ENCODE measurements at regions not wholly inside any gene's neighbourhood (a gene's known extent, or its start where the extent isn't known, plus 50 kb on each side); places are given as distances from the start of the nearest gene placed in this dataset.

DNA sequence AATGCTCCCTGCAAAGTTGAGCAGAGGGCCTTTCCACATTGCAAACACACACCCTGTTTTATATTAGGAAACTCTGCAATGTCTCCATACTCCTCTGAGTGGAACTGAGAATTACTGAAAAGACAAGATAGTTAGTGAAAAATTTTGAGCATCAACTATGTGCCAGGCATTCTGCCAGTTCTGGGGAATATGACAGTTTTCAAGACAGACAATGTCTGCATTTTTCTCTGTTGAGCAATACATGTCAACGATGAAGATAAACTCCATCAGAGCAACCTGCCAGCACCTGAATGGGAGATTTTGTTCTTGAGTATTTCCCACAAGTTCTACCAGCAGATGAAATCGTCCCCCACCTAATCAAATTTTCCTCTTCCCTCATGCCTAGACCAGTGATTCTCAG, 203.4 kb upstream of the BMPER start:
- no peak for DNase-seq

DNA sequence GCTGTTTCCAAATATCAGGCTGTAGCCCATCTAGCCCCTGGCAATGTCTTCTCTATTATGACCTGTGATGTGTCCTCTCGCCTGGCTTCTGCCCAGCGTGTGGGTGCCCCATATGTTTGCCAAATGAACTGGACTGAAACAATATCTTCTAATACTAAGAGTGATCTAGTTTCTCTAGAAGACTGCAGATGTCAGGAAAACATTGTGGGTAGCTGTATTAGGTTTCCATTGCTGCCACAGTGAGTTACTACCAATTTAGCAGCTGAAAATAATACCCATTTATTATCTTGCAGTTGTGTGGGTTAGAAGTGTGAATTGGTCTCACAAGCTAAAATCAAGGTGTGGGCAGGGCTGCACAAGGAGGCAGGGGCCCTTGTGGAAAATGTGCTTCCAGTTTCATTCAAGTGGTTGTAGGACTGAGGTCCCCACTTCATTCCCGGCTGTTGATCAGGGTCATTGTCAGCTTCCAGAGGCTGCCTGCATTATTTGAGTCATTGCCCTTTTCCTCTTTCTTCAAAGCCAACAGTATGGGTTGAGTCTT, 202.8 kb upstream of the BMPER start:
- DNase-seq: no peak

DNA sequence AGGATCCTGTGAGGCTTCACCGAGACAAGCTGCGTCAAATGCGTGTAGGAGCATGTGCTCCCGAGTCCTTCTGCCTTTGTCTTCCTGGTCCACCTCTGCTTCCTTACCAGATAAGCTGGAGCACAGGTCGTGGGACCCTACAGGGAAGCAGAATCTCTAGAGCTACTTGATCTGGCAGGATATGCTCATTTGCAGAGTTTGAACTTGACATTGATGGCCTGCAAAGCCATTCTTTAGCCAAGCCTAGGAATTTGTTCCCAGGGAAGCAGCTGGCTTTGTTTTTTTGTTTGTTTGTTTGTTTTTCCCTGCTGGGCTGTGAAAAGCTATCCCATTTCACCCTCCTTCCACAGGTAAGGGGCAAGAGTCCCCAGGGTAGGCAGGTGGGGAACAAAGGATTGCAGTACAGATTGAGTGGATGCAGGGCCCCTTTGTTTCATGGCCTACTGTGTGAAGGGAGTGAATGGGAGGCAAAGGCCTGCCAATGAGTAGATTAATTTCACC, 200.0 kb upstream of the BMPER start:
- DNase-seq: no peak

DNA sequence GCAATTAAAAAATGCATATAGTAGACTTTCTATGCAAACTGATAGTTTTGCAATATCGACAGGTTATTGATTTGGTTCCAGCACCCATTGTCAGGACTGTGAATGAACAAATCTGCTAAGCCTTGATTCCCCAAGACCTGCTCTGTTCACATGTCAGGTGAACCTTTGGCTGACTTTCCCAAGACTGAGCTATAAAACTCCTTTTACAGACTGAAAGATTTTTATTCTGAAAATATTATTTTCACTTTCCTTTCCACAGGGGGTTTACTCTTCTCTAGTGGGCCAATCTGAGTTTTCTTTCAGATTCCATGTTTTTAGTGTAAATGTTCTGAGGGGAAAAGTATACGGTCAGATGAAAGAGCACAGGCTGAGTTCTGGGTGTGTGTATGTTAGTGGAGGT, 199.2 kb upstream of the BMPER start:
- no peak for DNase-seq

DNA sequence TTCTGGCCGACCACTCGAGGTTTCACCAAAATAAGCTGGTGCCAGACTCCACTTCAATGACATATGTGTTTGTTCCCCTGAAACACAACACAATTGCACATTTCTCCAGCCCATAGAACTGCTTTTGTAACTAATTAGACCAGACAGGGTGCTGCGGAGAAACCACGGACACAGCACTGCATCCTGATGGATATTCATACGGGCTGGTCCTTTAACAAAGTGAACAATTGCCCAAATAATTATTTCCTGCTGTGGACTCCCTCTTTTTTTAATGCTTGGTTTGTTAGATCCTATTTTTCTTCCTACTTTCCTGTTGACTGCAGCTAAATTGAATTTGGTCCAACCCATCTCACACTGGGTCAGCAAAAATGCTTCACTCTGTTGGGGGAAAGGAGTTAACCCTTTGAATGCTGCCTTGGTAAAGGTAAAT, 198.6 kb upstream of the BMPER start:
- DNase-seq: no peak

DNA sequence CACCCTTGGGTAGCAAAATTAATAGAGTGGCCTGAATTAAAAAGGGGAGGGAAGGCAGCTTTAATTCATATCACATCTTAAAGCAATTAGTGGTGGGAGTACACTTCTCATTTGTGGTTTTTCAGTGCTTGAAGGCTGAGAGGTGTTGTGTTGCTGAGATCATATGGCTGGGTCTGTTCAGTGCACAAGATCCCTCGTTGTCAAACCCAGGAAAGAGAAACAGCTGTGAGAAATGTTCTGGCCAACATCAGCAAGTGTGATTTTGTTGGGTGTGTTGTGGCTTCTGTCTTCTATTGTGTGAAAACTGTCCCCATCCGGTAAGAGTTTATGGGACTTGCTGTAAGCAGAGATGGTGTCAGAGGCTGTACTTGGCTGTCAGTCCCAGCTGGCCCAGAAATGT, 197.9 kb upstream of the BMPER start:
- DNase-seq: no peak

DNA sequence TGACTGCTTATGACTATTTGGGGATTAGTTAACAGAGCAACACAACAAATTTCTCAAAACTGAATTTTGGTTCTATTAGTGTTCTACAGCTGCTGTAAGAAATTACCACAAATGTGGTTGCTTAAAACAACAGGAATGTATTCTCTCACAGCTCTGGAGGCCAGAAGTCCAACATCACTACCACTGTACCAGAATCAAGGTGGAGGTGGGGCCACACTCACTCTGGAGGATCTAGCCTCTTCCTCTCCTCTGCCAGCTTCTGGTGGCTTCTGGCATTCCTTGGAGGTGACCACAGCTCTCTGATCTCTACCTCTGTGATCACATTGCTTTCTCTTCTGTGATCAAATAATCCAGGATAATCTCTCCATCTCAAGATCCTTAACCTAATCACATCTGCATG, 194.7 kb upstream of the BMPER start:
- DNase-seq: no peak

DNA sequence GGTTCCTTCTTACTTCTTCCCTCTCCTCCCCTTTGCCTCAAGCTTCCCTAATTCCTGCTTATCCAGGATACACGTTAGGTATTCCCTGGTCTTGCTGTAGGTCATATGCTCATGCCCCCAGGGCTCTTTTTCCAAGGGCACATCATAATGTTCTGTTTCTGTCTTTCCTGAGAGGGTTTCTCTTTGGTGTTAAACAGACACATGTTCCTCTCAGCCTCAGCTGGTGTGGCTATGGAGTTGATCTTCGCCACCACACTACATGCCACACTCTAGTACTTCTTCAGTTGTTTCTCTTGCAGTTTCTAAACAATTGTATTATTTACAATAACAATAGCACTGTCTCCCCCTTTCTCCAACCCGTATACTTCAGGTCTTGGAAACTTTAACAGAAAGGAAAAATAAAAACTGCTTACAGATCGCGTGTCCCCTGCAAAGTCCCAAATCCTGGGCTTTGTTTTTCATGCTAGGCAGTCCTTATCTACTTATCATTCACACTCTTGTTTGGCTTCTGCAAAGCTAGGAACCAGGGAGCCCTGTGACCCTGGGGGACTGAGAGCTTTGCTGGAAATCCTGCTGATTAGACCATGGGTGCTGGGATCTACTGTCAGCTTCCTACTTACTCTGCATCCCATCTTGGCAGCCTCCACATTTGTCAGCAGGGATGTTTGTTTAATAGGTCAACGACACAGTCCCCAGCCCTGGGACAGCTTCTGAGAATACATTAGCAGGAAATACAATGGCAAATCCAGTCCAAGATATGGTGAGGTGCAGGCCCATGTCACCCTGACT, 193.9 kb upstream of the BMPER start:
- DNase-seq: no peak

DNA sequence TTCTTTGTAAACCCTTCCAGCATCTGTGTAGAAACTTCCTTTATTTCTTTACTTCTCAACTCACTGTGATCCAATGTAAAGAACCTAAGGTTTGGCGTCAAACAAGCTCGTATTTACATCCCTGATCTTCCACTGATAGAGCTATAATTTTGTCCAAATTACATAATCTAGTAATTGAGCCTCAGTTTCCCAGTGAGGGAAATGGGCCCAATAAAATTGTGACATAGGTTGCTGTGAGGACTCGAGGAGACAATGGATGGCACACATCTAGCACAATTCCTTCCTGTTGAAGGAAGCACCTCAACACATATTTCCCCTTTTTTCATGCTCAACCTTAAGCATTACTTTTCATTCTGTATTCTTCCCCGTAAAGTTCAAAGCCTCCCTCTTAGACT, 193.3 kb upstream of the BMPER start:
- no peak for DNase-seq

DNA sequence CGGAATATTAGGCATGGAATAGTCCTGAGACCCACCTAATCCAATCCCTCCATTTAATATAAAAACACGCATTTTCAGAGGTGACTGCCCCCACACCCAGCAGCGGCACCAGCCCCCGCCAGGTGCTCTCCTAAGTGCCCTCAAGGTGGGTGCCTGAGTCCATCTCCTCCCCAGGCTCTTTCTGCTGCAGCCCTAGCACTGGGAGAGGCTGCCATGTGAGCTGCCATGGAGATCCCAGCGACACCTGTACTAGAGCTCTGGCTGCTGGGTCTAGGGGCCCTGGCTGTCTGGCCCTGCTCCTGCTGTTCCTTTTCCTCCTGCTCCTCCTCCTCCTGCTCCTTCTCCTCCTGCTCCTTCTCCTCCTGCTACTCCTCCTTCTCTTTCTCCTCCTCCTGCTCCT, 191.1 kb upstream of the BMPER start:
- no peak for DNase-seq

DNA sequence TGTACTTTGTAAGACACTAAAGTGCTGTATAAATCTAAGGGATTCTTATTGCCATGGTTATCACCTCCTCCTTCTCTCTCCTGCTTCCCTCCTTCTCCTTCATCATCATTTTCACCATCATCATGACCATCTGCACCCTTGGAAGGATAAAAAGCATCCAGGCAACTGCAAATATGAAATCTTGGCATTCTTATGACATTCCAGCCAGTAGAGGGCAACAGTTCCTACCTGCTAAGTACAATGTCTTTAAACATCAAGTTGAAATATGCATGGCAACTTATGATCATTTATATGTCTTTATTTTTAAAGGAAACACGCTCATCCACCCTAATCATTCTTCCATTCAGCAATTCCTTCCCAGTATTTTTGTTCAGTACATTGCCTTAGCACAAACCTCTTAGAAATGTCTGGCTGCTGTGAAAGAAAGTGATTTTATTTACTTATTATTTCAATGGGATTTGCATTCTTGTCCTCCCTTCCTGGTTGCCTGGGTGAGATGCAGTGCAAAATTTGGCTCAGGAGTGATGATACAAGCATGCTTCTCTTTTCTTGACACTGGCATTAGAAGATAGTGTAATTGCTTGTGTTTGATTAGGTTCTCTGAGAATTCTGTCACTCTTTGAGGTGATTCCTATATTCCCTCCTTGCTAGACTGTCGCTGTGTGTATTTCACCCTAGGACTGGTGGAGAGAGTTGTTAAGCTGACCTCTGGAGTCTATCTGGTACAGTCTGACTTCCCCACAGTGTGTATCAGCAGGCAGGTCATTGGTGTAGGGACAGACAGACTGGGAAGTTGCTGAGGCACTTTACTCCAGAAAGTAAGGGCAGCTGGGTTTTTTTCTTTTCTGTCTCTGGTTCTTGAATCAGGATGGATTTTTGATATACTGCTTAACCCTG, 188.5 kb upstream of the BMPER start:
- no peak for DNase-seq

DNA sequence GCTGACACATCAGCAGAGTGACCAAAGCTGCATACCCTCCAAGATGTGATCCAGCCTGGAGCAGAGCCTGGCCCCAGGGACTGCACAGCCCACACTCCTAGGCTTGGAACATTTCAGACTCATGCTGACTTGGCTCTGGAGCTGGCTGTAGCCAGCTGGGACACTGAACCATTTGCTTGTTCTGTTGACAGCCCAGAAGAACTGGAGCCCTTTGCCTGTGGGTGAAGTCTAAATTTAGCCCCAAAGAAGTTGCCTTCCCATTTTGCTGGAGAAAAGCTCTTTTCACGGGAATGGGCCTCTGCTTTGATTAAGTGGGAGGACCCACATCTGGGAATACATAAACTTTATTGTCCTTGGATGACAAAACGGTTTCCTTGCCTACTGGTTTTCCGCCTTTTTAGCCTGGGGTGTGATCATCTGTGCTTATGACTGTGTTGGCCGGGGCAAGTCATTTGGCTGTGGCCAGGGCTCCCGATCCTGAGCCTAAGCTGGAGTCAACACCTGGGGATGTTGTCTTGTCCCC, 186.2 kb upstream of the BMPER start:
- no peak for DNase-seq

DNA sequence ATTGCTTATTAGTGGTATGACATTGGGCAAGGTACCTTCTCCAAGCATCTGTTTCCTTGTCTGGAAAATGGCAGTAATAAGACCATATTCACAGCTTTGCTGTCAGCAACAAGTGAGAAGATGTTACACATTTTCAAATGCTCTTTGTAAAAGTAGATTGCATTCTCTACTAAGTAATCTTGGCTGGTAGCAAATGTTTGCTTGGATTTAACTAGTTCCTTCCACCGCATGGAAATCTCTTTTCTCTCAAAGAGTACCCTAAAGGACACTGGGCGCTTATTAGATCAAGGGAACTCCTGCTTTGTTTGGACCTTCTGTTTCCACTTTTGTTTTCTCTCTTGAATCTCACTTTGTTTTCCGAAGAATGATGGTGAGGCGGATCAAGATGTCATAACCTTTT, 185.2 kb upstream of the BMPER start:
- DNase-seq: no peak

DNA sequence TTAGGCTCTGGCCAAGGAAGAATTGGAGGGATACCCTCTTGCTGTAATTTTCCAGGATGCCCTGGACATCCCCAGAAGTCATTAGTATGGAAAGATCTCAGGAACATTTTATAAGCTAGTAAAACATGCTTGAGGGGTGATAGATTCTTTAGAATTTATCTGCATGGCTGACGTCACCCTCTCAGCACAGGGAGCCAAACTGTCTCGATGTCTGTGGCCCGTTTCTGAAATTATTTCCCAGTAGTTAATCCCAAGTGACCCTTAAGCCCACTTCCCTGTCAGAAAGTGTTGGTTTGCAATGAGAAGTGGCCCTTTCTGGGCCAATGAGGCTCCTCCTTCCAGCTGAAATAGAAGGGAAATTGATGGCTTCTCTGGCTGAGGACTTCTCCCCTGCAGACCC, 184.5 kb upstream of the BMPER start:
- no peak for DNase-seq

DNA sequence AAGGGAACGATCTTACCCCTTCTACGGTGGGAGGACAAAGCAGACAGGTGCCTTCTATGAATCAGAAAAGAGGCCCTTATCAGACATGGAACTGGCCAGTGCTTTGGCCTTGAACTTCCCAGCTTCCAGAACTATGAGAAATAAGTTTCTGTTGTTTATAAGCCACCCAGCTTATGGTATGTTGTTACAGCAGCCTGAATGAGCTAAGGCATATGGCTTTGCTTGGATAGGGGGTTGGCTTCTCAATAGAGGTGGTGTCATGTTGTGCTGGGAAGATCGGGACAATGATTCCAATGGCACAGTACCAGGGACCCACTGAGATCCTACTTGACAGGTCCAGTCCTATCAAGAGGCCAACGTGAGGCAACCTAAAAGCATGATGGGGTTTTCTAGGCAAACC, 183.4 kb upstream of the BMPER start:
- DNase-seq: no peak

DNA sequence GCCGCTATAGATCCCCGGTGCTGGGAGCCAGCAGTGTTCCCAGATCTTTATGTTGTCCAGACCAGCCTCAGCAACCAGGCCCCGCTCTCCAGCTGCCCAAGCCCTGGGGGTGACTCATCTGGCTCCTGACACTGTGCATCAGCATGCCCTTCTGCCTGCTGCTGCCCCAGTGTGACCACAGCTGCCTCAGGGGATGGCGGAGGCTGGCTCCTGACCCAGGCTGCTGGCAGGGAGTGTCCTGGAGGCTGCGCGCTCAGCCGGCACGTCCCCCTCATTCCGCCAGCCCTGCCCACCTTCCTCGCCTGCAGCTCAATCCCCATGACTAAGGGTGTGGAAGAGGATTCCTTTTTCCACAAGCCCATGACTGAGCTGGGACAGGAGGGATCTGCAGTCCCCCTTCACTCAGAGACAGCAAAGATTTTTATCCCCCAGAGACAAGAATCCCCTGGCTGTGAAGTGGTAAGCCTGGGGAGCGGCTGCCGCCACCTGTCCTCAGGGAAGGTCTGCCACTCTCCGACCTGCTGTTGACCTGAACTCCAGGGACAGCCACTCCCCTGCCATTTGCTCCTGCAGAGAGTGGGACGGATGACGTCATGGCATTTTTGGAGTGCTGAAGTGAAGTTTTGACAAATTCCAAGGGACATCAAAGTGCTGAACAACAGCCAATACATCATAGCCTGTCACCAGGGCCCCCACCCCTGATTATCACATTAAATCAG, 182.8 kb upstream of the BMPER start:
- DNase-seq: no peak

DNA sequence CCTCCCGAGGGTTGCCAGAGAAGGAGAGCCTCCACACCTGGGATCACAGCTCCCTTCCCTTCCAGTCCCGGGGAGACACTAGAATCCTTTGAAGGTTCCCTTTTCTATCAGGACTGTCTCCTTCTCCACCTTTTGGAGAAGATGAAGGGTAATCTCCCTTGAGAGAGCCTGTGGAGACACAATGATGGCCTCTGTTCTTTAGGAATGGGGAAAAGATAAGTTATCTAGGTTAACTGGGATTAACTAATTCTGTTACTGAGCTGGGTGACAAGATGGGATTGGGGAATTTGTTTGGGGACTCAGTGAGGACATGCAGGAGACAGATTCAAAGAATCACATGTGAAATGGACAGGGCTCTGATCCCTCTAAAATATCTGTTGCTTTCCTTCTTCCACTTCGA, 181.1 kb upstream of the BMPER start:
- DNase-seq: no peak

DNA sequence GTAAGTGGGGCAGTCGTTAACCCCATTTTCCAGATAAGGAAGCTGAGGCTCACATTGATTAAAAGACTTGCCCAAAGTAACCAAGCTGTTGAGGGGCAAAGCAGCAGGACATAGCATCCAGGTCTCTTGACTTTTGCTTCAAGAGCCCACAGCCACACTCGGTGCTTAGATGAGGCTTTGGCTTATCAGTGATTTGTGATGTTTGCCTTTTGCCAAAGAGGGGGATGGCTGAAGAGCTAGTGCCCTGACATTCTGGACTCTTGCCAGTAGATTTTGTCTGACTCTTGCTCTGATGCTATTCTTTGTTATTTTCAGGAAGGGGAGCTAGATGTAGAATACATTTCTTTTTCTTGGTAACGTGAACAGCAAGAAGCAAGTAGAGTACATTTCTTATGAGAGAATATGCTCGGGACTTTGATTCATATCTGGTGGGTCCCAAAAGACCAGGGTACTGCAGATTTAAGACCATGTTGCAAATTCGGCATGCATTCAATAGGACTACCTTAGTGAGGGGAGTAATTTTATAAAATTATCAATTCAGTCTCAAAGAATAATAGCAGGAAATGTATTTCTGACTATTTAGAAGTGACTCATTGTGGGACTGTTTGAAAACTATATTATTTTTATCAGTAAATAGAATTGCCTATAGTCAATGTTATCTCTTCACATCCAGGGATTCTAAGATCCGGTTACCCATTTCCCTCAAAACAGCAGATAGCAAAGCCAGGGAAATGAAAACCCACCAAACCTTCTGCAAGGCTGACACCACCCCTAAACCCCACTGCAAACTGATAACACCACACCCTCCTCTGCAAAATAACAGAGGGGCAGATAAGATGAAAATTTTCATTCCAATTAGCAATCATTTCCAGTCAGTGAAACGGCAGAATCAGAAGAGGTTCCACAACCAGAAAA, 180.0 kb upstream of the BMPER start:
- DNase-seq: no peak

DNA sequence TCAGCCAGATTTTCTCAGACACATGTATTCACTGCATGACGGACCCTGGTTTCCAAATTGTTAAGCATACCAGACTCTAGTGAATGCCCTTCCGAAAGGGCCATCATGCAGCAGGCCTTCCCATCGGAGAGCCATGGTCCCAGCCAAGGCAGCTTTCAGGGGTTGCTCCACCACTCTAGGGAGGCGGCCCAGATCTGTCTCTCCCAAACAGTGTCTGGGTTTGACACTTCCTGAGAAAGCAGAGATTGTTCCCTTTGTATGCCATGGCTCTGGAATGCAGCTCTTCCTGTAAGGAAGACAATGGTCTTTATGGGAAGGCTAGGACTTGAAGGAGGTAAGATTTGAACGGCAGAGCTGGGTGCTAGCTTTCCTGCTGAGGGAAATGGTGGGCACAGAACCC, 178.8 kb upstream of the BMPER start:
- DNase-seq: no peak

DNA sequence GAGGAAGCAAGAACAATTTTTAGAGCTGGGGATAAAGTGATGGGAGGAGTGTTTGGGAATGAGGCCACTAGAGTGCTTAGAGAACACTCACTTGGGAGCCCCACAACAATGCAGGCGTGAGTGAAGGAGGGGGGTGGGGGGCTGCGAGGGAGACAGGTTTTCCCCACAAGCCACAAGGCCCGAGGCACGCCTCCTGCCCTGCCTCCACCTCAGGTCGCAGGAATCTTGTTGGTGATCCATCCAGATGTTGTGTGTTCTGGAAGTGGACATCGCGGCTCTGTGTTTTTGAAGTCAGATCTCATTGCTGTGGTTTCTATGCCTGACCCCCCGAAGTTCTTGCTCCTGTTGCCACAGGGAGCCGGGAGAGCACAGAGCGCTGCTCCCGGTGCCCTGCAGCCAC, 178.0 kb upstream of the BMPER start:
- DNase-seq: no peak

DNA sequence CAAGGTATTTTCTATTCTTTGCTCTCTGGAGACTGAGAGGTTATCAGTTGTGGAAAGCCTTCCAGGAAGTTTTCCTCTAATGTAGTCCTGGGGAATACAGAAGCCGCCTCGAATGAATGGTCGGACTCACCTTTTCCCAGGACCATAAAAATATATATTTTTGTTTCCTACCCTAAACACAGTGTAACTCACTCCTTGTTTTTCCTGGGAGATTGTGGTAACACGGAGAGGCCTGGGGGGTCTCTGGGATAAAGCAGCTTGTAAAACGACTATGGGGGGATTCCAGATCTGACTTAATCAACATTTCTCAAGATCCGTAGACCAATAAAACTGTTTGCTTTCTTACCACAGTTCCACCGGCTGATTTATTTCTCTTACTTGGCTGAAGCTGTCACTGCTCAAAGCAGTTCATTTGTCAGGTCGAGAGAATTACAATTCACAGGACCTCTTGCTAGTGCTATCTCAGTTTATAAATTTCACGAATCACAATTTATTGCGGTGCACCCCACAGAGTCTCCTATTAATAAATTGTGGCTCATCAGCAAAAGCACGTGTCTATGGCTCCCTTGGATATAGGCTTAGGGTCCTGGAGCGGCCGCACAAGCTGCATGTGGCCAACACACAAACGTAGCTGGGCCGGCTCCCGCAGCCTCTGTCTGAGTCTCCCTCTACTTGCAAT, 176.3 kb upstream of the BMPER start:
- DNase-seq: no peak

All from NCI-H1930 (cell line).